IMR-90 (cell line): ENCODE measurements at regions not wholly inside any gene's neighbourhood (a gene's known extent, or its start where the extent isn't known, plus 50 kb on each side); places are given as distances from the start of the nearest gene placed in this dataset.
A peak's percentile ranks its signal among the peaks of the same experiment; 100 is the strongest.

Experiments
- ATAC-seq: fragments of 200-7000 bp; cut with Tn5 transposase; 2 replicates; pipeline ENCODE4 v1.9.1; 2020; ENCODE audit warnings: low read depth, mild to moderate bottlenecking, moderate library complexity
- BruUV-seq: library from RNA; stranded (reverse); fragments of 400-500 nt; replicated peaks from 2 replicates; lab custom pipeline; 2021; lab: Mats Ljungman, UMichigan
- CTCF ChIA-PET: fragments of 300-600 bp; formaldehyde crosslinking; extraction: SDS; loops from one replicate; lab custom pipeline; 2021; ENCODE audit warnings: antibody characterized with exemption; lab: Yijun Ruan, JAX
- POLR2A ChIA-PET: fragments of 300-600 bp; sonication (Branson Sonifier 250); formaldehyde crosslinking; loops from one replicate; lab custom pipeline; 2022; ENCODE audit warnings: antibody characterized with exemption; ENCODE audit not compliant: unreplicated experiment; lab: Charles Lee
- DNase-seq: peaks from one replicate; pipeline ENCODE4 v3.0.0; 2013
- H2AFZ ChIP-seq: replicated peaks from 2 replicates; pipeline ENCODE3; 2013; ENCODE audit warnings: low read length, mild to moderate bottlenecking; ENCODE audit not compliant: poor library complexity
- H2AK5ac ChIP-seq: 2 replicates; pipeline ENCODE4 v1.6.1; 2013; ENCODE audit warnings: low read depth, low read length, inconsistent platforms
- H2AK9ac ChIP-seq: replicated peaks from 2 replicates; pipeline ENCODE3; 2013; ENCODE audit warnings: mild to moderate bottlenecking, low read depth, low read length, moderate library complexity; ENCODE audit not compliant: poor library complexity
- H2BK120ac ChIP-seq: 2 replicates; pipeline ENCODE4 v1.6.1; 2013; ENCODE audit warnings: low read depth, low read length, inconsistent platforms
- H2BK15ac ChIP-seq: 3 replicates; pipeline ENCODE4 v1.6.1; 2013; ENCODE audit warnings: low read depth, low read length, inconsistent platforms
- H2BK20ac ChIP-seq: 2 replicates; pipeline ENCODE4 v1.6.1; 2013; ENCODE audit warnings: low read depth, mild to moderate bottlenecking, inconsistent platforms, low read length, moderate library complexity
- H2BK5ac ChIP-seq: 2 replicates; pipeline ENCODE4 v1.6.1; 2013; ENCODE audit warnings: mild to moderate bottlenecking, low read depth, low read length, inconsistent platforms; ENCODE audit not compliant: poor library complexity, severe bottlenecking
- H3K14ac ChIP-seq: replicated peaks from 2 replicates; pipeline ENCODE4 v1.6.1; 2013; ENCODE audit warnings: low read depth, low read length, inconsistent platforms
- H3K18ac ChIP-seq: 2 replicates; pipeline ENCODE4 v1.6.1; 2013; ENCODE audit warnings: low read depth, low read length, control low read depth
- H3K23ac ChIP-seq: 2 replicates; pipeline ENCODE4 v1.6.1; 2013; ENCODE audit warnings: low read depth, low read length, inconsistent platforms
- H3K27ac ChIP-seq: 2 replicates; pipeline ENCODE4 v1.5.1; 2013; ENCODE audit warnings: mild to moderate bottlenecking, control low read depth, low read length; ENCODE audit not compliant: insufficient read depth
- H3K27me3 ChIP-seq: 2 replicates; pipeline ENCODE4 v1.6.1; 2013; ENCODE audit warnings: low read length; ENCODE audit not compliant: control insufficient read depth, insufficient read depth
- H3K36me3 ChIP-seq: 2 replicates; pipeline ENCODE4 v1.6.1; 2013; ENCODE audit warnings: low read length, mixed read lengths; ENCODE audit not compliant: control insufficient read depth, insufficient read depth
- H3K4ac ChIP-seq: 2 replicates; pipeline ENCODE4 v1.6.1; 2013; ENCODE audit warnings: low read depth, low read length, inconsistent platforms
- H3K4me1 ChIP-seq: 2 replicates; pipeline ENCODE4 v1.6.1; 2013; ENCODE audit warnings: low read length, mixed read lengths; ENCODE audit not compliant: control insufficient read depth, insufficient read depth
- H3K4me2 ChIP-seq: 2 replicates; pipeline ENCODE4 v1.6.1; 2013; ENCODE audit warnings: low read depth, mild to moderate bottlenecking, control low read depth, low read length, moderate library complexity
- H3K4me3 ChIP-seq: 2 replicates; pipeline ENCODE4 v1.5.1; 2013; ENCODE audit warnings: low read depth, mild to moderate bottlenecking, control low read depth, low read length, moderate library complexity; ENCODE audit not compliant: insufficient read depth
- H3K56ac ChIP-seq: 2 replicates; pipeline ENCODE4 v1.6.1; 2013; ENCODE audit warnings: low read length, inconsistent platforms; ENCODE audit not compliant: insufficient read depth; ENCODE audit errors: extremely low read depth
- H3K79me1 ChIP-seq, 2 experiments: 2 replicates each; pipeline ENCODE4 v1.6.1; 2013; ENCODE audit warnings: low read length in 2 of 2, inconsistent platforms in 1 of 2, low read depth in 1 of 2
- H3K9ac ChIP-seq: 2 replicates; pipeline ENCODE4 v1.6.1; 2013; ENCODE audit warnings: low read depth, low read length, control low read depth
- H3K9me1 ChIP-seq: 2 replicates; pipeline ENCODE4 v1.6.1; 2013; ENCODE audit warnings: low read length, inconsistent platforms; ENCODE audit not compliant: insufficient read depth
- H3K9me3 ChIP-seq: 2 replicates; pipeline ENCODE4 v1.6.1; 2013; ENCODE audit warnings: low read length; ENCODE audit not compliant: control insufficient read depth, insufficient read depth
- H4K20me1 ChIP-seq: 2 replicates; pipeline ENCODE4 v1.6.1; 2013; ENCODE audit warnings: low read length, inconsistent platforms; ENCODE audit not compliant: insufficient read depth
- H4K5ac ChIP-seq: 2 replicates; pipeline ENCODE4 v1.6.1; 2013; ENCODE audit warnings: mild to moderate bottlenecking, low read depth, low read length, control low read depth
- H4K8ac ChIP-seq, 2 experiments: 2 replicates each; pipeline ENCODE4 v1.6.1; 2013; ENCODE audit warnings: low read depth in 2 of 2, low read length in 2 of 2, control low read depth in 1 of 2, inconsistent platforms in 1 of 2
- H4K91ac ChIP-seq: 2 replicates; pipeline ENCODE4 v1.6.1; 2013; ENCODE audit warnings: low read depth, low read length, inconsistent platforms; ENCODE audit not compliant: insufficient read depth
- BHLHE40 ChIP-seq: fragments of 150-350 bp; IDR thresholded peaks from 2 replicates; pipeline ENCODE4 v1.6.1; 2016; ENCODE audit warnings: mild to moderate bottlenecking, low read depth, low read length
- CEBPB ChIP-seq: IDR thresholded peaks from 2 replicates; pipeline ENCODE4 v1.6.1; 2012; ENCODE audit warnings: low read depth, low read length, improper control_type of control experiment
- CHD1 ChIP-seq: IDR thresholded peaks from 2 replicates; pipeline ENCODE4 v1.6.1; 2012; ENCODE audit warnings: low read depth, low read length, improper control_type of control experiment
- FOS ChIP-seq: fragments of 150-350 bp; IDR thresholded peaks from 2 replicates; pipeline ENCODE4 v1.6.1; 2016; ENCODE audit warnings: low read depth, low read length
- MAFK ChIP-seq: IDR thresholded peaks from 2 replicates; pipeline ENCODE4 v1.6.1; 2012; ENCODE audit warnings: low read depth, low read length, improper control_type of control experiment
- MAZ ChIP-seq: IDR thresholded peaks from 2 replicates; pipeline ENCODE4 v1.6.1; 2012; ENCODE audit warnings: low read depth, mild to moderate bottlenecking, low read length, improper control_type of control experiment, moderate library complexity, borderline replicate concordance
- MXI1 ChIP-seq: IDR thresholded peaks from 2 replicates; pipeline ENCODE4 v1.6.1; 2012; ENCODE audit warnings: low read depth, mild to moderate bottlenecking, low read length, moderate library complexity, borderline replicate concordance
- NFE2L2 ChIP-seq: fragments of 150-350 bp; IDR thresholded peaks from 2 replicates; pipeline ENCODE4 v1.6.1; 2016; ENCODE audit warnings: low read depth, mild to moderate bottlenecking, low read length
- POLR2A ChIP-seq: IDR thresholded peaks from 2 replicates; pipeline ENCODE4 v1.6.1; 2012; ENCODE audit warnings: mild to moderate bottlenecking, low read depth, low read length
- RAD21 ChIP-seq: IDR thresholded peaks from 2 replicates; pipeline ENCODE4 v1.6.1; 2012; ENCODE audit warnings: low read length, improper control_type of control experiment
- RCOR1 ChIP-seq: IDR thresholded peaks from 2 replicates; pipeline ENCODE4 v1.6.1; 2012; ENCODE audit warnings: mild to moderate bottlenecking, low read length, improper control_type of control experiment; ENCODE audit not compliant: insufficient replicate concordance
- RFX5 ChIP-seq: IDR thresholded peaks from 2 replicates; pipeline ENCODE4 v1.8.0; 2012; ENCODE audit warnings: low read depth, mild to moderate bottlenecking, low read length, moderate library complexity
- SMC3 ChIP-seq: fragments of 150-350 bp; IDR thresholded peaks from 2 replicates; pipeline ENCODE4 v1.6.1; 2016; ENCODE audit warnings: low read depth, mild to moderate bottlenecking, antibody characterized with exemption, low read length, moderate library complexity
- WGBS, 2 experiments: methylation state at CpG; one replicate each; pipeline versions ENCODE4 v1.1.5 to v1.1.7; 2013; ENCODE audit warnings: missing lambda C conversion rate in 2 of 2; ENCODE audit not compliant: insufficient read length in 1 of 2; ENCODE audit errors: extremely low coverage in 2 of 2; 5-methylcytosine and 5-hydroxymethylcytosine counted together
- dilution Hi-C: fragments of 300-500 bp; cut with HindIII; formaldehyde crosslinking; loops from one replicate; pipeline ENCODE4 v1.14.3; 2018; ENCODE audit warnings: low sequenced_read_pairs; ENCODE audit not compliant: unreplicated experiment
- in situ Hi-C: fragments of 300-500 bp; cut with MboI; formaldehyde crosslinking; loops from 3 replicates; pipeline ENCODE4 v1.14.3; 2019; ENCODE audit warnings: low sequenced_read_pairs, inconsistent platforms, mixed read lengths
- intact Hi-C: fragments of 100-400 bp; cut with micrococcal nuclease; formaldehyde crosslinking; loops from 2 replicates; pipeline ENCODE4 v1.10.0; 2022
- TF ChIP-seq, protein P1 (sequence below): fragments of 150-350 bp; IDR thresholded peaks from 2 replicates; pipeline ENCODE4 v1.6.1; 2017; ENCODE audit warnings: mild to moderate bottlenecking, antibody characterized with exemption, low read length, low read depth
- TF ChIP-seq, protein P2 (sequence below): fragments of 150-350 bp; IDR thresholded peaks from 2 replicates; pipeline ENCODE4 v1.6.1; 2016; ENCODE audit warnings: low read depth, mild to moderate bottlenecking, low read length, moderate library complexity, borderline replicate concordance
- TF ChIP-seq, protein P3 (sequence below): conservative IDR thresholded peaks from 2 replicates; pipeline ENCODE4 v1.5.1; 2012; ENCODE audit warnings: mild to moderate bottlenecking, low read depth, low read length, improper control_type of control experiment

DNA sequence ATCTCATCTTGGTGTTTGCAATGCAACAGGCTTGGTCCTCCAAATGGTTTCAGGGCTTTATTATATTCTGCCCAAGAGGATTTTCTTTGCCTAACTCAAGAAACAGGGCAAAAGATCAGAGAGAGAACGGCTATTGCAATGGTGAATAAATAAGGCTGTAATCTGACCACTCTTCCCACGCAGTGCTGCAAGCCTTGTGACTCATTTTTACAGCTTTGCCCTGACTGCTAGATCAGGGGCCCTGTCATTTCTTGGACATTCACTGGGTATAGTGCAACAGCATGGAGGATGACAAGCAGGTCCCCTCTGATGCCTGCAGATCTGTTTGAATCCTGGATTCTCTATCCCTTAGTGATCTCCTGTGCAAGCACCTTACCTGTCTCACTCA is 459.1 kb downstream of the EBF1 start:
- Histone ChIP-seq H3K56ac (no peak overlapping the region), H3K9ac (no peak overlapping the region), H3K79me1 (no peaks in the 10 kb centered on the region), H2AFZ (no peak overlapping the region), H3K4me1 (no peaks in the 10 kb centered on the region), H2BK120ac (no peak overlapping the region), H3K27ac (no peak overlapping the region), H4K8ac (no peak overlapping the region), H2AK9ac (no peak overlapping the region), H3K4ac (no peak overlapping the region), H2AK5ac (no peak overlapping the region), H4K5ac (no peak overlapping the region), H2BK5ac (no peak overlapping the region), H3K14ac (no peak overlapping the region), H3K18ac (no peak overlapping the region), H3K36me3 (no peaks in the 10 kb centered on the region), H3K9me1 (no peaks in the 10 kb centered on the region), H2BK15ac (no peak overlapping the region), H3K4me2 (no peak overlapping the region), H3K4me3 (no peak overlapping the region), H2BK20ac (no peak overlapping the region), H3K27me3 (no peaks in the 10 kb centered on the region), H4K20me1 (no peaks in the 10 kb centered on the region), H4K91ac (no peak overlapping the region), H3K23ac (no peak overlapping the region), H3K9me3 (no peaks in the 10 kb centered on the region)
- in situ Hi-C loops, result no loop called here
- ATAC-seq, result peak; percentile 11; the same call in 1 of the 2 replicates
- WGBS, 2 experiments, result no CpG with 5 or more reads among the region's 2 CpGs
- intact Hi-C loops, result no loop called here
- no peak for TF ChIP-seq NFE2L2
- no peak for TF ChIP-seq CHD1
- TF ChIP-seq, protein P1, sequence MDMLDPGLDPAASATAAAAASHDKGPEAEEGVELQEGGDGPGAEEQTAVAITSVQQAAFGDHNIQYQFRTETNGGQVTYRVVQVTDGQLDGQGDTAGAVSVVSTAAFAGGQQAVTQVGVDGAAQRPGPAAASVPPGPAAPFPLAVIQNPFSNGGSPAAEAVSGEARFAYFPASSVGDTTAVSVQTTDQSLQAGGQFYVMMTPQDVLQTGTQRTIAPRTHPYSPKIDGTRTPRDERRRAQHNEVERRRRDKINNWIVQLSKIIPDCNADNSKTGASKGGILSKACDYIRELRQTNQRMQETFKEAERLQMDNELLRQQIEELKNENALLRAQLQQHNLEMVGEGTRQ, result no peak
- TF ChIP-seq, protein P2, sequence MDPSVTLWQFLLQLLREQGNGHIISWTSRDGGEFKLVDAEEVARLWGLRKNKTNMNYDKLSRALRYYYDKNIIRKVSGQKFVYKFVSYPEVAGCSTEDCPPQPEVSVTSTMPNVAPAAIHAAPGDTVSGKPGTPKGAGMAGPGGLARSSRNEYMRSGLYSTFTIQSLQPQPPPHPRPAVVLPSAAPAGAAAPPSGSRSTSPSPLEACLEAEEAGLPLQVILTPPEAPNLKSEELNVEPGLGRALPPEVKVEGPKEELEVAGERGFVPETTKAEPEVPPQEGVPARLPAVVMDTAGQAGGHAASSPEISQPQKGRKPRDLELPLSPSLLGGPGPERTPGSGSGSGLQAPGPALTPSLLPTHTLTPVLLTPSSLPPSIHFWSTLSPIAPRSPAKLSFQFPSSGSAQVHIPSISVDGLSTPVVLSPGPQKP, result no peak
- no peak for TF ChIP-seq POLR2A
- no peak for TF ChIP-seq FOS
- TF ChIP-seq RAD21, result no peak
- no peak for TF ChIP-seq RCOR1
- TF ChIP-seq MAZ, result no peak
- TF ChIP-seq, protein P3, sequence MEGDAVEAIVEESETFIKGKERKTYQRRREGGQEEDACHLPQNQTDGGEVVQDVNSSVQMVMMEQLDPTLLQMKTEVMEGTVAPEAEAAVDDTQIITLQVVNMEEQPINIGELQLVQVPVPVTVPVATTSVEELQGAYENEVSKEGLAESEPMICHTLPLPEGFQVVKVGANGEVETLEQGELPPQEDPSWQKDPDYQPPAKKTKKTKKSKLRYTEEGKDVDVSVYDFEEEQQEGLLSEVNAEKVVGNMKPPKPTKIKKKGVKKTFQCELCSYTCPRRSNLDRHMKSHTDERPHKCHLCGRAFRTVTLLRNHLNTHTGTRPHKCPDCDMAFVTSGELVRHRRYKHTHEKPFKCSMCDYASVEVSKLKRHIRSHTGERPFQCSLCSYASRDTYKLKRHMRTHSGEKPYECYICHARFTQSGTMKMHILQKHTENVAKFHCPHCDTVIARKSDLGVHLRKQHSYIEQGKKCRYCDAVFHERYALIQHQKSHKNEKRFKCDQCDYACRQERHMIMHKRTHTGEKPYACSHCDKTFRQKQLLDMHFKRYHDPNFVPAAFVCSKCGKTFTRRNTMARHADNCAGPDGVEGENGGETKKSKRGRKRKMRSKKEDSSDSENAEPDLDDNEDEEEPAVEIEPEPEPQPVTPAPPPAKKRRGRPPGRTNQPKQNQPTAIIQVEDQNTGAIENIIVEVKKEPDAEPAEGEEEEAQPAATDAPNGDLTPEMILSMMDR, result no peak
- TF ChIP-seq SMC3, result no peak
- no peak for TF ChIP-seq MAFK
- TF ChIP-seq CEBPB, result no peak
- no peak for TF ChIP-seq RFX5
- no peak for TF ChIP-seq MXI1
- no peak for TF ChIP-seq BHLHE40
- ChIA-PET POLR2A (no interaction called here), CTCF (interaction anchor here (1.0 kb wide), 1 partner anchor 267 kb away, joined by 3 read pairs; no protein-coding TSS in a partner anchor)
- DNase-seq, result peak; percentile 26
- dilution Hi-C loops, result no loop called here
- no TSS peak for BruUV-seq
